ENCODE measurements at regions not wholly inside any gene's neighbourhood (a gene's known extent, or its start where the extent isn't known, plus 50 kb on each side); places are given as distances from the start of the nearest gene placed in this dataset.

DNA sequence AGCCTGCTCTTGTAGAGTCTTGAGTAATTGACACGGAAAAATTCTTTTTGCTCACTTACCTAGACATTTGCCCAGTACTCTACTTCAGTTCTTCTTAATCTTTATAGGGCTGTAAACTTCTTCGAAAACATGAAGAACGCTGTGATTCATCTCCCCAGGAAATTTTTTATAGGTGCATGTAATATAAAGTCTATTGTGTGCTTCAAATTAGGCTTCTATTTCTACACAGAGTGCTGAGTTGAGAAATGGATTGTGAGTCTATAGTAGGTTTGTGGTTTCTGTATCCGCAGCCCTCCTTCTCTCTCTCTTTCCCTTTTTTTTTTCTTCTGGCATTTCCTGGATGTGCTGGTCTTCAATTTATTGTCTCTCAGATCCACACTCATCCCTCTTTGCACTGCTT, 183.3 kb upstream of the DCBLD2 start:
- Histone ChIP-seq H3K36me3 (ENCODE audit: control insufficient read depth, insufficient read depth, low read length) (no peaks in the 10 kb centered on the region), H3K4me3 (ENCODE audit: low read depth, low read length) (no peak overlapping the region), H3K27me3 (ENCODE audit: control insufficient read depth, insufficient read depth, low read length) (no peaks in the 10 kb centered on the region)
- TF ChIP-seq, protein P1, sequence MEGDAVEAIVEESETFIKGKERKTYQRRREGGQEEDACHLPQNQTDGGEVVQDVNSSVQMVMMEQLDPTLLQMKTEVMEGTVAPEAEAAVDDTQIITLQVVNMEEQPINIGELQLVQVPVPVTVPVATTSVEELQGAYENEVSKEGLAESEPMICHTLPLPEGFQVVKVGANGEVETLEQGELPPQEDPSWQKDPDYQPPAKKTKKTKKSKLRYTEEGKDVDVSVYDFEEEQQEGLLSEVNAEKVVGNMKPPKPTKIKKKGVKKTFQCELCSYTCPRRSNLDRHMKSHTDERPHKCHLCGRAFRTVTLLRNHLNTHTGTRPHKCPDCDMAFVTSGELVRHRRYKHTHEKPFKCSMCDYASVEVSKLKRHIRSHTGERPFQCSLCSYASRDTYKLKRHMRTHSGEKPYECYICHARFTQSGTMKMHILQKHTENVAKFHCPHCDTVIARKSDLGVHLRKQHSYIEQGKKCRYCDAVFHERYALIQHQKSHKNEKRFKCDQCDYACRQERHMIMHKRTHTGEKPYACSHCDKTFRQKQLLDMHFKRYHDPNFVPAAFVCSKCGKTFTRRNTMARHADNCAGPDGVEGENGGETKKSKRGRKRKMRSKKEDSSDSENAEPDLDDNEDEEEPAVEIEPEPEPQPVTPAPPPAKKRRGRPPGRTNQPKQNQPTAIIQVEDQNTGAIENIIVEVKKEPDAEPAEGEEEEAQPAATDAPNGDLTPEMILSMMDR (IDR thresholded peaks at IDR 0.05; ENCODE audit: insufficient read depth, low read length, poor library complexity, severe bottlenecking): no peak
- DNase-seq (ENCODE audit: low read depth): no peak

DNA sequence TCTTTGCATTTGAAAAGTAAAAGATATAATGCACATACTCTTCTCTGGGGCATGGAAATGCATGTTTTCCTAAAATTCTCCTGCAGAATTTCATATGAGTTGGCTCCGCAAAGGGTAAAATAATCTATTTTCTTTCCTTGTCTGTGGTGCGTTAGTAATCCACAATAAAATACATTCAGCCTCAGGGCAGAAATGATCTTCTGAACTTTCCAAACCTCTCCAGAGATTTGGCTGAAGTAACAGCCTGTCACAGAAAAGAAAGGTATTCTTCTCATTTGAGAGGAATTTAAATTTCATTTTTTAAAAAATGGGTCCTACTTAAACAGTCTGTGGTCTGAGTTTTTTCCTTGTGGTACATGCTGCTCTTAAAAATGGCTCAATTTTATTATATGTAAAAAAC, 182.7 kb upstream of the DCBLD2 start:
- Histone ChIP-seq H3K36me3 (ENCODE audit: control insufficient read depth, insufficient read depth, low read length) (no peaks in the 10 kb centered on the region), H3K4me3 (ENCODE audit: low read depth, low read length) (no peak overlapping the region), H3K27me3 (ENCODE audit: control insufficient read depth, insufficient read depth, low read length) (no peaks in the 10 kb centered on the region)
- no peak for DNase-seq (ENCODE audit: low read depth)
- TF ChIP-seq, protein P1 (IDR thresholded peaks at IDR 0.05; ENCODE audit: insufficient read depth, low read length, poor library complexity, severe bottlenecking): no peak

DNA sequence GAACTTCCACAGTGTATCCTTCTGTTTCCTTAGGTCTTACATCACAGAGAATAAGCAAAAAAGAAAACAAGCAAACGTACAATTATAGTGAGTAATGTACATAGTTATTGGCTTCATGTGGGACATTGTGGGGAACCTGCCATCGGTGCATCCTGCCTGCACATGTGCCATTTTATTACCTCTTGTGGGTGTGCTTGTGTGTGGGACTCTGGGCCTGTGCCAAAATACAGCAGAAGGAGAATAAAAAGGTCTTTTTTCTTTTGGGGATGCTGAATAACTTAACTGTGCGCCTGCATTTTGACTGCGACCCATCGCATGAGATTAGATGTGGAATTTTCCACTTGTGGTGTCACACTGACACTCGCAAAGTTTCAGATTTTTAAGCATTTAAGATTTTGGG, 169.6 kb upstream of the DCBLD2 start:
- Histone ChIP-seq H3K4me3 (ENCODE audit: low read depth, low read length) (no peak overlapping the region), H3K36me3 (ENCODE audit: control insufficient read depth, insufficient read depth, low read length) (no peaks in the 10 kb centered on the region), H3K27me3 (ENCODE audit: control insufficient read depth, insufficient read depth, low read length) (no peaks in the 10 kb centered on the region)
- DNase-seq (ENCODE audit: low read depth): no peak
- TF ChIP-seq, protein P1 (IDR thresholded peaks at IDR 0.05; ENCODE audit: insufficient read depth, low read length, poor library complexity, severe bottlenecking): no peak

DNA sequence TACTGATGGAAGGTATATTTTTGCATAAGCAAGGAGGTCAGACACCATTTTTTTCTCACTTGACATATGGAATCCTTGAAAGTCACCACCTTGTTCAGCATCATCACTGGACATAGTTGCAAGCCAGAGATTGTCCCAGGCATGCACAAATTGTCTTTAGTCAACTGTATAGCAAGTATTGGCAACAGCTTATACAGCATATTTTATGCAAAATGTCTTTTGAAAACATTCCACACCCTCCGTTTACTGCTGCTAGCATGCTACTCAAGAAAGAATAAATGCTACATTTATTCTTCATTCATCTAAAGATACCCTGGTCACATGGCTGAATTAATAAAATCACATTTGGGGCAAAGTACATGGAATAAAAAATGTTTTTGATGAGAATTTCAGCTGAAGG, 168.5 kb upstream of the DCBLD2 start:
- no peaks in the 10 kb centered on the region for H3K36me3 ChIP-seq (ENCODE audit: control insufficient read depth, insufficient read depth, low read length)
- TF ChIP-seq, protein P1 (IDR thresholded peaks at IDR 0.05; ENCODE audit: insufficient read depth, low read length, poor library complexity, severe bottlenecking): no peak
- no peaks in the 10 kb centered on the region for H3K27me3 ChIP-seq (ENCODE audit: control insufficient read depth, insufficient read depth, low read length)
- DNase-seq (ENCODE audit: low read depth): no peak
- H3K4me3 ChIP-seq (ENCODE audit: low read depth, low read length): no peak overlapping the region

DNA sequence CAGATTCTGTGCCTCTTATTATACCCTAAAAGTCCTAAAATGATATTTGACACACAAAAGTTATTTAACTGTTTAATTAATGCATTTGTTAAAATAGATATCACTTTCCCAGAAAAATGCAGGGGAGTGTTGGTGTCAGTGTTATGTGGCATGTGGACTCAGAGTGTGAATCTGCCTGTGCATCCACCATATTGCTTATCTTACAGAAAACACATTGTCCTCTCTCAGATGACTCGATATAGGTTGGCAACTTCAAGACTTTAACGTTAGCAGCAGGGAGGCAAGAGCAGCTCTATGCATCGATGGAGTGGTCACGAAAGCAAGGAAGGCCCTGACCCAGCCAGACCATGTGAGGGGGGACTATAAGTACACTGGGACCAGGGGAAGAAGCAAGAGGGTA, 165.4 kb upstream of the DCBLD2 start:
- TF ChIP-seq, protein P1 (IDR thresholded peaks at IDR 0.05; ENCODE audit: insufficient read depth, low read length, poor library complexity, severe bottlenecking): no peak
- Histone ChIP-seq H3K4me3 (ENCODE audit: low read depth, low read length) (no peak overlapping the region), H3K36me3 (ENCODE audit: control insufficient read depth, insufficient read depth, low read length) (no peaks in the 10 kb centered on the region), H3K27me3 (ENCODE audit: control insufficient read depth, insufficient read depth, low read length) (no peaks in the 10 kb centered on the region)
- no peak for DNase-seq (ENCODE audit: low read depth)

DNA sequence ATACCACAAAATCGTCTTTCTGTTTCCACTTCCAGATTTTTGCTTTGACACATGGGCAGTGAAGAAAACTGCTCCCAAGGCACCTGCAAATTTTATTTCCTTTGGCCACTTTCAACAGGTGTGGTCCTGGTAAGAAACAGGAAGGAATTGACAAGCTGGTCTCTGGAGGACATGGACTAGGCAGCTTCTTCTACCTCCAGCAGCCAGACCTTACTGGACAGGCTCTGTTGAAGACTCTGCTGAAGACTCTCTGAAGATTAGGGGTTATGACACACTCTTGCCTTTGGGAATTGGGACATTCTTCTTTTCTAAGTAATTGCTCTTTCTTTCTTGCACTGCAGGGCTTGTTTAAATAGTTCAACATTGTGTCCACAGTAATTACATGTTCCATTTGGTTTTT, 147.7 kb upstream of the DCBLD2 start:
- Histone ChIP-seq H3K27me3 (ENCODE audit: control insufficient read depth, insufficient read depth, low read length) (no peaks in the 10 kb centered on the region), H3K36me3 (ENCODE audit: control insufficient read depth, insufficient read depth, low read length) (no peaks in the 10 kb centered on the region), H3K4me3 (ENCODE audit: low read depth, low read length) (no peak overlapping the region)
- TF ChIP-seq, protein P1 (IDR thresholded peaks at IDR 0.05; ENCODE audit: insufficient read depth, low read length, poor library complexity, severe bottlenecking): no peak
- no peak for DNase-seq (ENCODE audit: low read depth)

All from kidney epithelial cell (primary cell).